Osteoblast (primary cell): ENCODE measurements at regions not wholly inside any gene's neighbourhood (a gene's known extent, or its start where the extent isn't known, plus 50 kb on each side); places are given as distances from the start of the nearest gene placed in this dataset.

Experiments used
- DNase-seq: peaks from one replicate; pipeline ENCODE4 v3.0.0; 2011; ENCODE audit warnings: low spot score, mixed read lengths; ENCODE audit not compliant: insufficient read length; ENCODE audit errors: missing footprints
- H2AFZ ChIP-seq: 2 replicates; pipeline ENCODE4 v1.6.0; 2011; ENCODE audit warnings: mild to moderate bottlenecking, low read length
- H3K27ac ChIP-seq: 2 replicates; pipeline ENCODE4 v1.5.1; 2011; ENCODE audit warnings: mild to moderate bottlenecking, low read depth, low read length, moderate library complexity
- H3K27me3 ChIP-seq: 2 replicates; pipeline ENCODE4 v1.6.0; 2012; ENCODE audit warnings: mild to moderate bottlenecking, control low read depth, inconsistent platforms, low read length, moderate library complexity; ENCODE audit not compliant: insufficient read depth
- H3K36me3 ChIP-seq: 2 replicates; pipeline ENCODE4 v1.5.1; 2011; ENCODE audit warnings: mild to moderate bottlenecking, low read length, control low read depth, moderate library complexity; ENCODE audit not compliant: insufficient read depth
- H3K4me1 ChIP-seq: 2 replicates; pipeline ENCODE4 v1.5.1; 2011; ENCODE audit warnings: mild to moderate bottlenecking, low read length, control low read depth, moderate library complexity; ENCODE audit not compliant: insufficient read depth
- H3K4me2 ChIP-seq: 2 replicates; pipeline ENCODE4 v1.6.0; 2011; ENCODE audit warnings: mild to moderate bottlenecking, low read length; ENCODE audit not compliant: insufficient read depth
- H3K4me3 ChIP-seq: fragments of 200-600 bp; sonication (generic); 3 replicates; pipeline ENCODE4 v1.5.1; 2012; ENCODE audit warnings: mild to moderate bottlenecking, low read length, inconsistent platforms; ENCODE audit not compliant: insufficient read depth
- H3K79me2 ChIP-seq: 2 replicates; pipeline ENCODE4 v1.6.0; 2012; ENCODE audit warnings: mild to moderate bottlenecking, low read length, control low read depth, inconsistent platforms; ENCODE audit not compliant: insufficient read depth
- H3K9me3 ChIP-seq: 2 replicates; pipeline ENCODE4 v1.5.1; 2011; ENCODE audit warnings: low read depth, low read length, control low read depth
- H4K20me1 ChIP-seq: 2 replicates; pipeline ENCODE4 v1.6.0; 2012; ENCODE audit warnings: mild to moderate bottlenecking, low read length, control low read depth; ENCODE audit not compliant: insufficient read depth
- CTCF ChIP-seq: IDR thresholded peaks from 2 replicates; pipeline ENCODE4 v1.5.1; 2011; ENCODE audit warnings: mild to moderate bottlenecking, low read depth, low read length, moderate library complexity; ENCODE audit errors: extremely low read depth

GRCh38 chr13:68170961-68171360, 940.8 kb upstream of the PCDH9 start:
- H2AFZ ChIP-seq = no peak overlapping the region
- H3K36me3 ChIP-seq = no peaks in the 10 kb centered on the region
- no peaks in the 10 kb centered on the region for H3K79me2 ChIP-seq
- H3K9me3 ChIP-seq = no peaks in the 10 kb centered on the region
- no peak overlapping the region for H3K4me2 ChIP-seq
- DNase-seq = no peak
- H3K27me3 ChIP-seq = no peaks in the 10 kb centered on the region
- H4K20me1 ChIP-seq = no peaks in the 10 kb centered on the region
- H3K4me1 ChIP-seq = no peaks in the 10 kb centered on the region
- no peak for TF ChIP-seq CTCF
- no peak overlapping the region for H3K4me3 ChIP-seq
- no peak overlapping the region for H3K27ac ChIP-seq

- no peak for TF ChIP-seq CTCF
Observed at GRCh38 chr13:68168448-68168847, 938.3 kb upstream of the PCDH9 start.

GRCh38 chr13:68160466-68160865, 930.3 kb upstream of the PCDH9 start:
- Histone ChIP-seq H2AFZ (no peak overlapping the region), H4K20me1 (no peaks in the 10 kb centered on the region), H3K9me3 (peaks cover 4% of the 10 kb centered on the region), H3K4me3 (no peak overlapping the region), H3K27ac (no peak overlapping the region), H3K4me1 (no peaks in the 10 kb centered on the region), H3K36me3 (no peaks in the 10 kb centered on the region), H3K79me2 (no peaks in the 10 kb centered on the region), H3K27me3 (no peaks in the 10 kb centered on the region), H3K4me2 (no peak overlapping the region)
- no peak for DNase-seq
- TF ChIP-seq CTCF = no peak

More at GRCh38 chr13:68168448-68168847, 938.3 kb upstream of the PCDH9 start:
- no peak overlapping the region for H2AFZ ChIP-seq
- H3K36me3 ChIP-seq = no peaks in the 10 kb centered on the region
- no peaks in the 10 kb centered on the region for H3K27me3 ChIP-seq
- no peaks in the 10 kb centered on the region for H4K20me1 ChIP-seq
- no peak for DNase-seq
- H3K27ac ChIP-seq = no peak overlapping the region
- H3K4me3 ChIP-seq = no peak overlapping the region
- H3K79me2 ChIP-seq = no peaks in the 10 kb centered on the region
- H3K4me1 ChIP-seq = no peaks in the 10 kb centered on the region
- H3K4me2 ChIP-seq = no peak overlapping the region
- no peaks in the 10 kb centered on the region for H3K9me3 ChIP-seq

GRCh38 chr13:68152414-68152813, 922.3 kb upstream of the PCDH9 start:
- Histone ChIP-seq H2AFZ (no peak overlapping the region), H3K9me3 (peaks cover 4% of the 10 kb centered on the region), H4K20me1 (no peaks in the 10 kb centered on the region), H3K36me3 (no peaks in the 10 kb centered on the region), H3K4me2 (no peak overlapping the region), H3K79me2 (no peaks in the 10 kb centered on the region), H3K4me3 (no peak overlapping the region), H3K27ac (no peak overlapping the region), H3K27me3 (no peaks in the 10 kb centered on the region), H3K4me1 (no peaks in the 10 kb centered on the region)
- DNase-seq = no peak
- no peak for TF ChIP-seq CTCF
